Activated CD4-positive, alpha-beta T cell treated with anti-CD3 and anti-CD28 coated beads for 48 hours (primary cell): ENCODE measurements at regions not wholly inside any gene's neighbourhood (a gene's known extent, or its start where the extent isn't known, plus 50 kb on each side); places are given as distances from the start of the nearest gene placed in this dataset.

ENCODE experiments used
- DNase-seq: peaks from one replicate; pipeline ENCODE4 v3.0.0-alpha.2; 2020

GRCh38 chr5:7317751-7318150 is 78.2 kb upstream of the ADCY2 start:
- no peak for DNase-seq

DNA sequence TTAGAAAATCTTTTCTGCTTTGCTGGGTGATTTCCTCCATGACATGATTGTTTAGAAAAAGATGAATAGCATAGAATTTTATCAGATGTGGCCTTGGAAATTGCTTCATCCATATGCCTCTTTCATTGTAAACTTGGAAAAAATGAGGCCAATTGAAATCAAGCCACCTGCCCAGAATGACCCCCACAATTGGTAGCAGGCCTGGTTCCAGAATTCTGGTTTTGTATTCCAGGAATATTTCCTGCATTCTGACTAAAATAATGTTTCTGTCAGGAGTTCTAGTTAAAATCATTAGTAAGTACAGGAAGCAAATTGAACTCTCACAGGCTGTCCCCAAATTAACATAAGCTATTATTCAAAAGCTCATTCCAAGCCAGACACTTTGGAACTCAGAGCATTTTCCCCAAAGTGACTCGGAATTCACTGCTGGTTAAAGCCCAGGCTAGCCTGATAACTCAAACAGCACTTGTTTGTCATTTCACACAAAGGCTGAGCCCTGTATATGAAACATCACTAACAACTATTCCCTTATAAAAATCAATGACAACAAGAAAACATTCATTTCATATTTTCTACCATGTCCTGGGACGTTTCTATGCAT is 75.1 kb upstream of the ADCY2 start:
- DNase-seq: no peak

DNA sequence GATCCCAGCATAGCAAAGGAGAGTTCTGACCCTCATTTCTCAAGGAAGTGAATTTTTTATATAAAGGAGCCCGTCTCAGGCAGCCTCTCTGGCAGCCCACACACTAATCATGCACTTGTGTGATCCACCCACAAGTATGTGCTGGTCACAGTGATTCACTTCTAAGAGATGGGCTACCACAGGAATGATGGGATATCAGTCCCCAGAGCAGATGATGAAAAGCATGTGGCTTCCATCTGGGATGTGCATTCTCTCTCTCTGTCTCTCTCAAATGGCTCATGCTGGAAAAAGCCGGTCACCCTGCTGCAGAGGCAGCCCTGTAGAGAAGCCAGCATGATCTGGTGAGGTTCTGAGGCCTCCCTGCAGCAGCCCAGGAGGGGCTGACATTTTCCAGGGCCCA is 74.2 kb upstream of the ADCY2 start:
- no peak for DNase-seq

DNA sequence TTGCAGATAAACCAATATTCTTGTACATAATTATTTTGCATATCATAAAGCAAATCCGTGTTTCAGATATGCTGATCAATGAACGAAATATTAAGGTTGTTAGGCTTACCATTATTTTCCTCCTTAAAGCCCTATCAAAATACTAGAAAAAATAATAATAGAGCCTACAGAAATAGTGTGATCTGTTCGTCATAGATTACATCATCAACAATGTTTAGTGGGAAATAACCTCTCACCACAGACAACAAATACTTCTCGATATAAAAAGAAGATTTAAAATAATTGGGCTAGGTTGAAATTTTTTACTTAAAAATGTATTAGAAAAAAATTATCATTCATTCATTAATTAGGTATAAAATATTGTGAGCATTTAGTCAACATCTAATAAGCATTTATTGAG is 71.0 kb upstream of the ADCY2 start:
- no peak for DNase-seq

- no peak for DNase-seq
Observed at GRCh38 chr5:7325975-7326913, 69.7 kb upstream of the ADCY2 start.

DNA sequence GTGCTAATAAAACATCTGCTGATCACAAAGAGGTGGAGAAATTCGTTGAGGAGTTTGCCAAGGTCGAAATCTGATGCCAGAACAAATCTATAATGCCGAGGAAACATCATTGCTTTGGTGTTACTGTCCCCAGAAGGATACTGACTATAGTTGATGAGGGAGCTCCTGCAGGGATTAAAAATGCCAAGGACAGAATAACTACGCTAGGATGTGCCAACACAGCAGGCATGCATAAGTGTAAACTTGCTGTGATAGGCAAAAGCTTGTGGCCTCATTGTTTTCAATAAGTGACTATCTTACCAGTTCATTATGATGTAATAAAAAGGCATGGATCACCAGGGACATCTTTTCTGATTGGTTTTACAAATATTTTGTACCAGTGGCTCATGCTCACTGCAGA is 66.8 kb upstream of the ADCY2 start:
- DNase-seq: no peak

DNA sequence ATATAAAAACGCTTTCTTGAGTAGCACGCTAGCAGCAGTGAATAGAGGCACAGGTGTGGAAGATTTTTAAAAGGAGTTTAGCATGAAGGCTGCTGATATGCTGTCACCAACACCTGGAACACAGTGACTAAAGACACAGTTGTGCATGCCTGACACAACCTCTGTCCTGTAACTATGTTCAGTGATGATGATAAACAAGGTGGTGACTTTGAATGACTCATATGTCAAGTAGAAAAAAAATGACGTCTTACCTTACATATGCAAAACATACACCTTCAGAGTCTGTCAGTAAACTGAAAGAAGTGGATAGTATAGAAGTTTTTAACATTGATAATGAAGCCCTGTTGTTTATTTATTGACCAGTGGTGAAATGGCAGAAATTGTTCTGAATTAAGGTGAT is 66.2 kb upstream of the ADCY2 start:
- no peak for DNase-seq

GRCh38 chr5:7330256-7330655 is 65.7 kb upstream of the ADCY2 start:
- no peak for DNase-seq

DNA sequence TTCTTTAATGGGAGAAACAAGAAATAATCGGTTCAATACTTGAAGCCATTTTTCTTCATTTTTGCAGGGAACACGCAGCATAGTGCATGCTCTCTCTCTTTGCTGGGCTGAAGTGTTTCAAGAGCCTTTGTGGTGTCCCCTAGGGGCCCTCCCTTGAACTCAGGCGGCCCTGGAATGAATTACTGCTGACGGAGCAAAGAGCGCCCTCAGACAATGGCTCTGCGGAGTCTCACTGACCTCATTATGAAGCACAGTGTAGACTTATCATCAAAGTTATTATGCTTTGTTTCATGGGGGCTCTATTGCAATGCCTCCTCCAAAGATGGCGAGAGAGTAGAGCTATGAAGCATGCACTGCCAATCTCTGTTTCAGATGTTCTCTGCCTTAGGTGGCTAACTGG is 64.8 kb upstream of the ADCY2 start:
- no peak for DNase-seq
